ENCODE measurements at regions not wholly inside any gene's neighbourhood (a gene's known extent, or its start where the extent isn't known, plus 50 kb on each side); places are given as distances from the start of the nearest gene placed in this dataset.
"Not testable (repeated sequence)": the region's sequence is repeated elsewhere in the genome, so short reads cannot be mapped to it uniquely, and the experiment has no call there.

DNA sequence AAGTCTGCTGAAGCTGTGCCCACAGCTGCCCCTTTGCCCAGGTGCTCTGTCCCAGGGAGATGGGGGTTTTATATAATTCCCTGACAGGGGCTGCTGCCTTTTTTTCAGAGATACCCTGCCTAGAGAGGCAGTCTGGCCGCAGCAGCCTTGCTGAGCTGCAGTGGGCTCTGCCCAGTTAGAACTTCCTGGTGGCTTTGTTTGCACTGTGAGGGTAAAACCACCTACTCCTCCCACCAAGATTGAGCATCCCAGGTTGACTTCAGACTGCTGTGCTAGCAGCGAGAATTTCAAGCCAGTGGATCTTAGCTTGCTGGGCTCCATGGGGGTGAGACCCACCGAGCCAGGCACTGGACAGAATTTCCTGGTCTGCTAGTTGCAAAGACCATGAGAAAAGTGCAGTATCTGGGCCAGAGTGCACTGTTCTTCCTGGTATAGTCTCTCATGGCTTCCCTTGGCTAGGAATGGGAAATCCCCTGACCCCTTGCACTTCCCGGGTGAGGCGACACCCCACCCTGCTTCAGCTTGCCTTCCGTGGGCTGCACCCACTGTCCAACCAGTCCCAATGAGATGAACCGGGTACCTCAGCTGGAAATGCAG is 166.0 kb upstream of the NPY start:
- not testable (repeated sequence) for H3K9ac ChIP-seq (ENCODE audit: low read depth in 1 of 2, low read length in 2 of 2); H3K4me3 ChIP-seq (ENCODE audit: low read depth in 1 of 2, low read length in 2 of 2); H3K27ac ChIP-seq (ENCODE audit: low read depth, low read length); H3K4me1 ChIP-seq (ENCODE audit: control insufficient read depth in 1 of 2, insufficient read depth in 2 of 2, low read length in 2 of 2); H3K36me3 ChIP-seq (ENCODE audit: control insufficient read depth in 1 of 2, insufficient read depth in 2 of 2, low read length in 2 of 2); H3K9me3 ChIP-seq (ENCODE audit: control insufficient read depth in 1 of 2, low read length in 2 of 2); H3K27me3 ChIP-seq (ENCODE audit: control insufficient read depth in 1 of 2, insufficient read depth in 2 of 2, low read length in 2 of 2)

DNA sequence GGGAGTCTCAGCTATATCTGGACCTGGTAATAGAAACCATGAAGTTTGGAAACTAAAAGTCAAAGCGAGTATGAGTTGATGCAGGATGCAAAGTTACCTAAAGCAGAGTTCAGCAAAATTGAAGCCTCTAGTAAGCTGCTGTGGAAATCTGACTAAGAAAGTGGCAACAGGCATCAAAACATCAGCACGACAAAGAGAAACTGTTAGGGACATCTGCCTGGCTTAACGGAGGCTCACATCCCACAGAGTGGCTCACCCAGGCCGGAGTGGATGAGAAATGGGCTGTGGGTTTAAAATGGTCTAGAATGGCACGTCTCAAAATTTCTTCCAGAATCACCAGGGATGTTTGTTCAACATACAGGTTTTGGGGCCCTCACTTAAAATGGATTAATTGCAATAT is 164.1 kb upstream of the NPY start:
- Histone ChIP-seq H3K4me1 (ENCODE audit: control insufficient read depth in 1 of 2, insufficient read depth in 2 of 2, low read length in 2 of 2) (peaks cover 0 to 2% of the 10 kb centered on the region in 2 donors), H3K4me3 (ENCODE audit: low read depth in 1 of 2, low read length in 2 of 2) (no peak overlapping the region), H3K9ac (ENCODE audit: low read depth in 1 of 2, low read length in 2 of 2) (no peak overlapping the region), H3K36me3 (ENCODE audit: control insufficient read depth in 1 of 2, insufficient read depth in 2 of 2, low read length in 2 of 2) (no peaks in the 10 kb centered on the region), H3K27me3 (ENCODE audit: control insufficient read depth in 1 of 2, insufficient read depth in 2 of 2, low read length in 2 of 2) (no peaks in the 10 kb centered on the region), H3K9me3 (ENCODE audit: control insufficient read depth in 1 of 2, low read length in 2 of 2) (no peaks in the 10 kb centered on the region), H3K27ac (ENCODE audit: low read depth, low read length) (no peak overlapping the region)

GRCh38 chr7:24123076-24123475 is 160.9 kb upstream of the NPY start:
- H3K9ac ChIP-seq (ENCODE audit: low read depth in 1 of 2, low read length in 2 of 2): no peak overlapping the region
- peaks cover 6 to 11% of the 10 kb centered on the region in 2 donors for H3K4me1 ChIP-seq (ENCODE audit: control insufficient read depth in 1 of 2, insufficient read depth in 2 of 2, low read length in 2 of 2)
- H3K36me3 ChIP-seq (ENCODE audit: control insufficient read depth in 1 of 2, insufficient read depth in 2 of 2, low read length in 2 of 2): no peaks in the 10 kb centered on the region
- H3K9me3 ChIP-seq (ENCODE audit: control insufficient read depth in 1 of 2, low read length in 2 of 2): no peaks in the 10 kb centered on the region
- no peak overlapping the region for H3K4me3 ChIP-seq (ENCODE audit: low read depth in 1 of 2, low read length in 2 of 2)
- no peaks in the 10 kb centered on the region for H3K27me3 ChIP-seq (ENCODE audit: control insufficient read depth in 1 of 2, insufficient read depth in 2 of 2, low read length in 2 of 2)
- no peak overlapping the region for H3K27ac ChIP-seq (ENCODE audit: low read depth, low read length)

DNA sequence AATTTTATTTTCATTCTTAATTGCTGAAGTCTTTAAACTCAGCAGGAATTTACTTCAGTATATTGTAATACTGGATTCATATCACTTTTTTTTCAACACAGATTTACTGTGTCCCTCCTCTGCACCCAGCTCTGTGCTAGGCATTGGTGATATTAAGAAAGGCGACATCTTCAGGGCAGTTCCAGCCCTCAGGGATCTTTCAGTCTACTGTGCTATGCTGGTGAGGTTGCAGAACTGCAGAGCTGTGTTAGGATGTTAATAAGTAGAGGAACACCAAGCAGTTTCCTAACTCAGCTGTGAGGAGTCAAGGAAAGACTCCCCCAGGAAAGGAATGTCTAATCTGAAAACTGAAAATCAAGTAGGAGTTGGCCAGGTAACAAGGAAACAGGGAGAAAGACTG is 158.2 kb upstream of the NPY start:
- no peaks in the 10 kb centered on the region for H3K36me3 ChIP-seq (ENCODE audit: control insufficient read depth in 1 of 2, insufficient read depth in 2 of 2, low read length in 2 of 2)
- no peaks in the 10 kb centered on the region for H3K27me3 ChIP-seq (ENCODE audit: control insufficient read depth in 1 of 2, insufficient read depth in 2 of 2, low read length in 2 of 2)
- no peak overlapping the region for H3K4me3 ChIP-seq (ENCODE audit: low read depth in 1 of 2, low read length in 2 of 2)
- H3K27ac ChIP-seq (ENCODE audit: low read depth, low read length): no peak overlapping the region
- no peaks in the 10 kb centered on the region for H3K9me3 ChIP-seq (ENCODE audit: control insufficient read depth in 1 of 2, low read length in 2 of 2)
- H3K4me1 ChIP-seq (ENCODE audit: control insufficient read depth in 1 of 2, insufficient read depth in 2 of 2, low read length in 2 of 2): peaks cover 9 to 11% of the 10 kb centered on the region in 2 donors
- H3K9ac ChIP-seq (ENCODE audit: low read depth in 1 of 2, low read length in 2 of 2): no peak overlapping the region

DNA sequence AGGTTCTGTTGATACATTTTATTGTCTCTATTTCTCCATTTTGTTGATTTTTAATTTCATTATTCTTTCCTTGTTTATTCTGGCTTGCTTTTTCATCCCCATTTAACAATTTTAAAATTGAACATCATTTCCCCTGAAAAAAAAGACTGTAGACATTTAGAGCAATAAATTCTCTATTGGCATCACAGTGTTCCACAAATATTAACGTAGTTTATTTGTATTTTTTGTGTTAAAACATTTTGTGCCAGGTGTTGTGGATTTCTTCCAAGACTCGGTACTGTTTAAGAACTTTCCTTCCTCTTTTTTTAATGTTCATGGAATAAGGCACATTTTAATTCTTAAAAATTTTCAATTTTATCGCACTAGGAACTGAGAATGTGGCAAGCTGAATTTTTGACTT is 156.1 kb upstream of the NPY start:
- H3K27ac ChIP-seq (ENCODE audit: low read depth, low read length): no peak overlapping the region
- H3K9ac ChIP-seq (ENCODE audit: low read depth in 1 of 2, low read length in 2 of 2): no peak overlapping the region
- no peaks in the 10 kb centered on the region for H3K27me3 ChIP-seq (ENCODE audit: control insufficient read depth in 1 of 2, insufficient read depth in 2 of 2, low read length in 2 of 2)

DNA sequence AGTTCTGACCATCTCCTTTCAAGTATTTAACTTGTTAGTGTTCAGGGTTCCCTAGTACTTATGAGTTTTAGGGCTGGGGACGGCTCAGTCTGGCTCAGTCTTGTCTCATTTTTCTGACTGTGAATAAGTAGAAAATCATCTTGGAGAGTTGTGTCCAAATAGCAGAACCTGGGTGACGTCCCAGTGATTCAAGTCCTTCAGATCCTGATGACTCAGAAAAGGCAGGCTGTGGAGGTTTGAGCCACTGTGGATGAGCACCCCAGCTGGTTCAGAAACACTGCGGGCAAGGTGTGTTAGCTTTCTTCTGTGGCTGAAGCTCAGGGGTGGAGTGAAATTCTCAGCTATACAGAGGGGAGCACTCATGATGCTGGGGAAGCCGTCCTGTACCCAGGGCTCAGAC is 154.4 kb upstream of the NPY start:
- H3K27me3 ChIP-seq (ENCODE audit: control insufficient read depth in 1 of 2, insufficient read depth in 2 of 2, low read length in 2 of 2): no peaks in the 10 kb centered on the region
- H3K4me3 ChIP-seq (ENCODE audit: low read depth in 1 of 2, low read length in 2 of 2): no peak overlapping the region
- no peaks in the 10 kb centered on the region for H3K36me3 ChIP-seq (ENCODE audit: control insufficient read depth in 1 of 2, insufficient read depth in 2 of 2, low read length in 2 of 2)
- no peak overlapping the region for H3K9ac ChIP-seq (ENCODE audit: low read depth in 1 of 2, low read length in 2 of 2)
- no peak overlapping the region for H3K27ac ChIP-seq (ENCODE audit: low read depth, low read length)
- no peaks in the 10 kb centered on the region for H3K9me3 ChIP-seq (ENCODE audit: control insufficient read depth in 1 of 2, low read length in 2 of 2)
- H3K4me1 ChIP-seq (ENCODE audit: control insufficient read depth in 1 of 2, insufficient read depth in 2 of 2, low read length in 2 of 2): peaks cover 11 to 16% of the 10 kb centered on the region in 2 donors

More for the DNA sequence above, 156.1 kb upstream of the NPY start:
- peaks cover 11 to 12% of the 10 kb centered on the region in 2 donors for H3K4me1 ChIP-seq (ENCODE audit: control insufficient read depth in 1 of 2, insufficient read depth in 2 of 2, low read length in 2 of 2)
- no peaks in the 10 kb centered on the region for H3K36me3 ChIP-seq (ENCODE audit: control insufficient read depth in 1 of 2, insufficient read depth in 2 of 2, low read length in 2 of 2)
- no peak overlapping the region for H3K4me3 ChIP-seq (ENCODE audit: low read depth in 1 of 2, low read length in 2 of 2)
- no peaks in the 10 kb centered on the region for H3K9me3 ChIP-seq (ENCODE audit: control insufficient read depth in 1 of 2, low read length in 2 of 2)

- no peak overlapping the region for H3K9ac ChIP-seq (ENCODE audit: low read depth in 1 of 2, low read length in 2 of 2)
- H3K27me3 ChIP-seq (ENCODE audit: control insufficient read depth in 1 of 2, insufficient read depth in 2 of 2, low read length in 2 of 2): no peaks in the 10 kb centered on the region
- no peaks in the 10 kb centered on the region for H3K36me3 ChIP-seq (ENCODE audit: control insufficient read depth in 1 of 2, insufficient read depth in 2 of 2, low read length in 2 of 2)
- H3K4me1 ChIP-seq (ENCODE audit: control insufficient read depth in 1 of 2, insufficient read depth in 2 of 2, low read length in 2 of 2): peaks cover 19 to 25% of the 10 kb centered on the region in 2 donors
- H3K4me3 ChIP-seq (ENCODE audit: low read depth in 1 of 2, low read length in 2 of 2): no peak overlapping the region
- H3K27ac ChIP-seq (ENCODE audit: low read depth, low read length): no peak overlapping the region
- H3K9me3 ChIP-seq (ENCODE audit: control insufficient read depth in 1 of 2, low read length in 2 of 2): no peaks in the 10 kb centered on the region
Measured at GRCh38 chr7:24130631-24131030, 153.4 kb upstream of the NPY start.

DNA sequence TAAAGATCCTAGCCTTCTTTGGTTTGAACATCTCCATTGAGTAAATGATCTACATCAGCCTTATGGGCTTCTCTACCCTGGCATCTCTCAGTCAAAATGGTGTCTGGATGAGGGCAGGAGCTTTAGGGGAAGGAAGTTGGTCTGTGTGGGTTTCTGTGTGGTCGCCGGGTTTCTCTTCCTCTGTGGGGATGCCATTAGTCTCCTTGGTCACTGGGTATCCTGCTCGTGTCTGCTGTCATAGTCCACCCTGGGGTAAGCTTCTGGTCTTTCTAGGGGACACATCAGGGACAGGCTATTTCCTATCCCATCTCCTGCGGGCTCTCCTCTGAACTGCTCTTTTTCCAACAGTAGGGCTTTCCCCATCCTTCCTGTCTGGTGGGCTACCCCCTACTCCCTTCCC is 150.3 kb upstream of the NPY start:
- H3K9ac ChIP-seq (ENCODE audit: low read depth in 1 of 2, low read length in 2 of 2): no peak overlapping the region
- H3K4me1 ChIP-seq (ENCODE audit: control insufficient read depth in 1 of 2, insufficient read depth in 2 of 2, low read length in 2 of 2): peaks cover 10 to 20% of the 10 kb centered on the region in 2 donors
- H3K27me3 ChIP-seq (ENCODE audit: control insufficient read depth in 1 of 2, insufficient read depth in 2 of 2, low read length in 2 of 2): no peaks in the 10 kb centered on the region
- H3K4me3 ChIP-seq (ENCODE audit: low read depth in 1 of 2, low read length in 2 of 2): no peak overlapping the region
- H3K9me3 ChIP-seq (ENCODE audit: control insufficient read depth in 1 of 2, low read length in 2 of 2): no peaks in the 10 kb centered on the region
- no peak overlapping the region for H3K27ac ChIP-seq (ENCODE audit: low read depth, low read length)
- no peaks in the 10 kb centered on the region for H3K36me3 ChIP-seq (ENCODE audit: control insufficient read depth in 1 of 2, insufficient read depth in 2 of 2, low read length in 2 of 2)

DNA sequence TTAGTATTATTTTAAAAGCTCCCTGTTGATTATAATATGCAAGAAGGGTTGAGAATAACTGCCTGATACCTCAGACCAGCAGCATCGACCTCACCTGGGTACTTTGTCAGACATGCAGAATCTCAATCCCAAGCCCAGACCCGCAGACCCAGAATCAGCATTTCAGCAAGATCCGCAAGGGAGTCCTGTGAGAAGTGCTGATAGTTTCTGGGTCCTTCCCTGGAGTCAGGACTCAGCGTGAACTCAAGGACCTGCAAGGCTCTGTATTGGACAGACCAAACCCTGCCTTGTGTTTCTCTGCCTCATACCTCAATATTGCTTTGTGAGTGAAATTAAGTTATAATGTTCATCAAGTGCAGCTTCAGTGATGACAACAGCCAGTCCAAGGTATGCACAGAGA is 149.5 kb upstream of the NPY start:
- H3K27me3 ChIP-seq (ENCODE audit: control insufficient read depth in 1 of 2, insufficient read depth in 2 of 2, low read length in 2 of 2): no peaks in the 10 kb centered on the region
- H3K27ac ChIP-seq (ENCODE audit: low read depth, low read length): no peak overlapping the region
- H3K4me3 ChIP-seq (ENCODE audit: low read depth in 1 of 2, low read length in 2 of 2): no peak overlapping the region
- H3K36me3 ChIP-seq (ENCODE audit: control insufficient read depth in 1 of 2, insufficient read depth in 2 of 2, low read length in 2 of 2): no peaks in the 10 kb centered on the region
- no peak overlapping the region for H3K9ac ChIP-seq (ENCODE audit: low read depth in 1 of 2, low read length in 2 of 2)
- H3K4me1 ChIP-seq (ENCODE audit: control insufficient read depth in 1 of 2, insufficient read depth in 2 of 2, low read length in 2 of 2): peaks cover 10 to 24% of the 10 kb centered on the region in 2 donors
- no peaks in the 10 kb centered on the region for H3K9me3 ChIP-seq (ENCODE audit: control insufficient read depth in 1 of 2, low read length in 2 of 2)

DNA sequence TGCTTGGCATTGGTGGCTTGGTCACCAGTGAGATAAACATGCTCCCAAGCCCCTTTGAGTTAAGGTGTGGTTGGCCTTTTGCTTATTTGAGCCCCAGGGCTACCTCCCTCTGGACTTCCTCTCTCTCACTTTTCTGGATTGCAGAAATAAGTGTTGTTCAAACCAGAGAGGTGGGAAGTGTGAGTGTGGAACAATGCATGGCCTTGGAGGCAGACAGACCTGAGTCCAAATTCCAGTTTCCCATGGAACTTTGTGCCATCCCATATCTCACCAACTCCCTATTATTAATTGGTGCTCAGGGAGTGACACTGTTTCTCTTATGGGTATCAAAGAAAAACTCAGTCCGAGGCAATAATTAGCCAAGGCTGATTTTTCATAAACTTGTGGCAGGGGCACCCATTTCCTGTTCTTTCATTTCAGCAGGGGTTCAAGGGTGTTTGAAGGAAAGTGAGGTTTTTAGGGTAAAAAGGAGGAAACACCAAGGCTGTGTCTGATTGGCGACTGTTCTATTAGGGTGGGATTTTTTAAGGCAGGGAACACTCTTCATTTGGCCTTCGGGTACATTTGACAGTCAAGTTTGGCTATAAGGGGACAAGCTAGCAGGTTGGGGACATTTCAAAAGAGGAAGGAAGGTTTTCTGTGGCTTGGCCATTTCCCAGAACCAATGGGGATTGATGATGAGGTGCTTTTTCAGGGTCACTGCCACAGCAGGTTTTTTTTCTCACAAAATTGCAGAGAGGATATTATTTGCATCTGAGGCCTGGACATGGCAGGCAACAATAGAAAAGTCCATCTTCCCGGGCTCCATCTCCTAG is 148.8 kb upstream of the NPY start:
- H3K9me3 ChIP-seq (ENCODE audit: control insufficient read depth in 1 of 2, low read length in 2 of 2): no peaks in the 10 kb centered on the region
- H3K4me1 ChIP-seq (ENCODE audit: control insufficient read depth in 1 of 2, insufficient read depth in 2 of 2, low read length in 2 of 2): peaks cover 17 to 28% of the 10 kb centered on the region in 2 donors
- H3K27me3 ChIP-seq (ENCODE audit: control insufficient read depth in 1 of 2, insufficient read depth in 2 of 2, low read length in 2 of 2): no peaks in the 10 kb centered on the region
- no peak overlapping the region for H3K27ac ChIP-seq (ENCODE audit: low read depth, low read length)
- no peak overlapping the region for H3K4me3 ChIP-seq (ENCODE audit: low read depth in 1 of 2, low read length in 2 of 2)
- H3K36me3 ChIP-seq (ENCODE audit: control insufficient read depth in 1 of 2, insufficient read depth in 2 of 2, low read length in 2 of 2): no peaks in the 10 kb centered on the region
- no peak overlapping the region for H3K9ac ChIP-seq (ENCODE audit: low read depth in 1 of 2, low read length in 2 of 2)

Measured in duodenal mucosa (tissue), 2 donors.